NCI-H1694 treated with DMSO at 0.1 percent for 48 hours (cell line): ENCODE measurements at regions not wholly inside any gene's neighbourhood (a gene's known extent, or its start where the extent isn't known, plus 50 kb on each side); places are given as distances from the start of the nearest gene placed in this dataset.
"Not testable (repeated sequence)": the region's sequence is repeated elsewhere in the genome, so short reads cannot be mapped to it uniquely, and the experiment has no call there.

Experiments
- DNase-seq: peaks from one replicate; lab custom pipeline; 2025; lab: John Stamatoyannopoulos, UW

- DNase-seq: no peak
These were observed 436.6 kb downstream of the VGLL3 start for GRCh38 chr3:86554383-86554782.

GRCh38 chr3:86547692-86548091 is 443.3 kb downstream of the VGLL3 start:
- no peak for DNase-seq

- no peak for DNase-seq
These were observed 453.8 kb downstream of the VGLL3 start for GRCh38 chr3:86537171-86537570.

GRCh38 chr3:86519819-86520218 is 471.1 kb downstream of the VGLL3 start:
- DNase-seq: no peak

GRCh38 chr3:86481636-86482035 is 509.3 kb downstream of the VGLL3 start:
- peak; percentile 20 for DNase-seq

- no peak for DNase-seq
These were observed 509.9 kb downstream of the VGLL3 start for GRCh38 chr3:86481031-86481430.

- DNase-seq: no peak
These were observed 526.8 kb downstream of the VGLL3 start for GRCh38 chr3:86464180-86464579.

- no peak for DNase-seq
These were observed 539.2 kb downstream of the VGLL3 start for GRCh38 chr3:86451749-86452148.

- no peak for DNase-seq
These were observed 552.4 kb downstream of the VGLL3 start for GRCh38 chr3:86438544-86438943.

- DNase-seq: no peak
These were observed 563.6 kb downstream of the VGLL3 start for GRCh38 chr3:86427343-86427742.

- no peak for DNase-seq
These were observed 569.8 kb downstream of the VGLL3 start for GRCh38 chr3:86420990-86421739.

GRCh38 chr3:86418861-86419260 is 572.1 kb downstream of the VGLL3 start:
- DNase-seq: no peak

GRCh38 chr3:86416334-86416733 is 574.6 kb downstream of the VGLL3 start:
- no peak for DNase-seq

GRCh38 chr3:86413645-86414044 is 577.3 kb downstream of the VGLL3 start:
- DNase-seq: no peak

- DNase-seq: no peak
These were observed 580.4 kb downstream of the VGLL3 start for GRCh38 chr3:86410587-86410986.

- not testable (repeated sequence) for DNase-seq
These were observed 601.2 kb downstream of the VGLL3 start for GRCh38 chr3:86389759-86390158.

- no peak for DNase-seq
These were observed 602.1 kb downstream of the VGLL3 start for GRCh38 chr3:86388820-86389219.

GRCh38 chr3:86382556-86382955 is 608.4 kb downstream of the VGLL3 start:
- no peak for DNase-seq

GRCh38 chr3:86381247-86381646 is 609.7 kb downstream of the VGLL3 start:
- DNase-seq: no peak

GRCh38 chr3:86379280-86379679 is 611.7 kb downstream of the VGLL3 start:
- no peak for DNase-seq

- DNase-seq: no peak
These were observed 612.1 kb downstream of the VGLL3 start for GRCh38 chr3:86378829-86379228.

- DNase-seq: not testable (repeated sequence)
These were observed 655.4 kb downstream of the VGLL3 start for GRCh38 chr3:86335566-86335965.

- DNase-seq: no peak
These were observed 657.3 kb downstream of the VGLL3 start for GRCh38 chr3:86333636-86334035.

GRCh38 chr3:86303935-86304334 is 687.0 kb downstream of the VGLL3 start:
- no peak for DNase-seq
